CD4-positive, alpha-beta T cell treated with Interferon alpha-2 for 1 hour (primary cell): ENCODE measurements at regions not wholly inside any gene's neighbourhood (a gene's known extent, or its start where the extent isn't known, plus 50 kb on each side); places are given as distances from the start of the nearest gene placed in this dataset.
"Not testable (repeated sequence)": the region's sequence is repeated elsewhere in the genome, so short reads cannot be mapped to it uniquely, and the experiment has no call there.

Source experiments
- DNase-seq, 2 donors: peaks; one replicate each; pipeline ENCODE4 v3.0.0-alpha.2; 2020 to 2022

DNA sequence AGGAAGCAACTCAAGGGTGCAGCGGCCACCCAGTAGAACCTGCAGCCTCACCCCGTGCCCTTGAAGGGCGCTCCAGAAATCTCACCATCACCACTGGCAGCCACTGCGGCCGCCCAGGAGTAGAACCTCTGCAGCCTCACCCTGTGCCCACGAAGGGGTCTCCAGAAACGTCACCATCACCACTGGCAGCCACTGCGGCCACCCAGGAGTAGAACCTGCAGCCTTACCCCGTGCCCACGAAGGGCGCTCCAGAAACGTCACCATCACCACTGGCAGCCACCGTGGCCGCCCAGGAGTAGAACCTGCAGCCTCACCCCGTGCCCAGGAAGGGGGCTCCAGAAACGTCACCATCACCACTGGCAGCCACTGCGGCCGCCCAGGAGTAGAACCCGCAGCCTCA lies 336.0 kb downstream of the TEX29 start:
- DNase-seq: no peak

DNA sequence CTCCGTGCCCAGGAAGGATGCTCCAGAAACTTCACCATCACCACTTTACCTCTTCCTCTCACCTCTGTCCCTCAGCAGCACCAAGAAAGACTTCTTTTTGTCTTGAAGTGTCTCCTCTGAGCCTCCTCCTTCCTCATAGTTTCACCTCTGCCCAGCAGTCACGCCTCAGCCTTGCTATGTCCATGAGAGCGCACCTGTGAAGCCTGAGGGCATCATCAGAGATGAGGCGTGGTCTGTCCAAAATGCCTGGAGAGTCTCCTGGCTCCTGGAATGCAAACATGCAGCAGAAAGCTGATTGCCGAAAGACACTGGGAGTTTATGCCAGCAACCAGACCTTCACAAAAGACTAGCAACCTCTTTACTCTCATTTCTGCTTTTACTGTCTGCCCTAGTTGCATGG lies 336.6 kb downstream of the TEX29 start:
- DNase-seq: no peak

DNA sequence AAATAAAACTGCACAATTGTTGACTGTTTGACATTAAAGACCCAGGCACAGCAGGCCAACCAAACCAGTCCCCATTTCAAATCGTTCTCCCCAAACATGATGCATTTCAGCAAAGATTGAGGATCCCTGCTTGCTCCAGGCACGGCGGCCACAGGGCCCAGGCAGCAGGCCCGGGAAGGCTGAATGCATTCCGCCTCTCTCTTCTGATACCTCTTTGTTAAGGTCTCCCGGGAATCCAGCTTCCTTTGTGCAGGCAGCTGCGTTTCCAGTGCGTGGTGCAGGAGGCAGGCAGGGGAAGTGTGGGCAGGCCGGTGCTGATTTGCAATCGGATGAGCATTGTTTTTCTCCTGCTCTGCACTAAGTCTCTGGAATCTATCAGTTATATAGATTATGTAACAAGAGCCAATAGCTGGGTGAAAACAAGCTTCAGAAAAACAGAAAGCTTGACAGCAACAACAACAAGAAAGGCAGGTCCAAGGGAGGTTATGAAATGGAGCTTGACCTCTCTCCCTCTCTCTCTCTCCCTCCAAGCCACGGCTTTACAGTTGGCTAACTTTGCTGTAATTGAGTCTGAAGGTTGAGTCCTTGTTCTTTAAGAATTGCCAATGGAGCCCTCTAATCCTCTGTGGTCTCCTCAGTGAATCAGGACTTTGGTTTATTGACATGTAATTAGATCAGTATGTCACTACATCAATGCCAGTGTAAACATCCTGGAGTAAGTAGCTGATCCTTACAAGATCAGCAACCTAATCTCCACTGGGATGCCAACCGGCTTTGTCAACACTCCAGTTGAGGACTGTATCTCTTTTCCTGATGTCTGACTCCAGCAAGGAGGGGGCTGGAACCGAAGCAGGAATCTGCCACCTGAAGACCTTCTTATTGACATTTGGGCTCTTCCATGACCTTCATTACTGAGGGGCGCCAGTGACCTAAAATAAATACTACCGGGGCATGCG lies 338.0 kb downstream of the TEX29 start:
- DNase-seq: no peak

- DNase-seq: no peak
Measured at GRCh38 chr13:111659219-111659775, 338.9 kb downstream of the TEX29 start.

DNA sequence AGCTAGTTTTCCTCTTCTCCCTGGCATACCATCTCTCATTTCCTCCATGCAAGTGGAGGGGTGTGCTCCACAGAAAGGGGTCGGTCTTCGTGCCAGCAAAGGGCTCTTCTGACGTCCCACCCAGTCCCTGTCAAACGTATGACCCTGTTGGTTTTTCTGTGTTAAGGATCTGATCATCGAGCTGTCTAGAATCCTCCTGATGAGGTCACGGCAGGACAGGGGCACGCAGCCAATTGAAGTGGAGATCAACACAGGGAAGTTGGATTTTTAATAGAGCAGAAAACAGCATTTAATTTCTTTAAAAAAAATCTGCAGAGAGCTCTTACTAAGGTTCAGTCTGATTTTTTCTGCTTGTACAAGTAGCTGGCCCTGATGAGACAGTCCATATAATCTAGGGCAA lies 339.4 kb downstream of the TEX29 start:
- no peak for DNase-seq

DNA sequence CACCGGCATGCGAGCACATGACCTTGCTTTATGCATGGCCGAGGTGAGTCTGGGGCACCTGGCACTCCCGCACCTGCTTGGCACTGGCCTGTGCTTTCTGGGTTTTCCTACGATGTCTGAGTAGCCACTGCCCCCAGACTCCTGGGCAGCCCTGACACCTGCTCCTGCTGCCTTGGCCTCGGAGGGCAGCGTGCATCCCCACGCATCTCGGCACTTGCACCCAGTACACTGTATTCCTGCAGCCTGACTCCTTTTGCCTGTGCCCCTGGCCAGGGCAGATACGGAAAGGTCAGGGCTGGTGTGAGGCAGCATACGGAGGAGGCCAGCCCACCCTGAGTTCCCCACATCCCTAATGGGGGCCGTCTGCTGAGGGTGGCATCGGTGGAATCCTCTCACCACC lies 340.6 kb downstream of the TEX29 start:
- no peak for DNase-seq

DNA sequence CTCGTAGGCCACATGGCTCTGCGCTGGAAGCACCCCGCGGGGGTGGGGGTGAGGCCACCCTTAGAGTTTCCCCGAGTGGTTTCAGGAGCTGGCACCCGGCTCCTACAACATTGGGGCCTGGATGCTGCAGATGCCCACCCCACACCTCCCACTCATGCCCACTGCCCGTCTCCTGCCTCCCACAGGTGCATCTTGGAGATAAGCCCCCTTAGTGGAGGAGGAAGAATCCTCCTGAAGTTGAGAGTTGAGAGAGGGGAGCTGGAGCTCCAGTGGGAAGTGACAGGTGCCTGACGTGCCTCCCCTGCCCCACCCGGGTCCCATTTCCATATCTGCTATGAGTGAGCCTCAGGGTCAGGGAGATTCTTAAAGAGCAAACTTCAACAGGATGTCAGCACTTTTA lies 341.3 kb downstream of the TEX29 start:
- DNase-seq: no peak

DNA sequence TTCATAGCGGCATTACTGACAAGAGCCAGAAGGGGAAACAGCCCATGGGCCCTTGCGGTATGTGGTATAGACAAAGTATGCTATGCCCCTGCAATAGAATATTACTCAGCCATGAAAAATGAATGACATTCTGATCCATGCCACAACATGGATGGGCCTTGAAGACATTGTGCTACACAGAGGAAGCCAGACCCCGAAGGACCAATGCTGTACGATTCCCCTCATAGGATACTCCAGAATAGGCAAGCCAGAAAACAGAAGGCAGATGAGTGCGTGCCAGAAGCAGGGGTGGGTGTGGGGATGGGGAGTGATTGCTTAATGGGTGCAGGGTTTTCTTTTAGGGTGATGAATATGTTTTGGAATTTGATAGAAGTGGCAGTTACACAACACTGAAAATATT lies 342.0 kb downstream of the TEX29 start:
- no peak for DNase-seq

DNA sequence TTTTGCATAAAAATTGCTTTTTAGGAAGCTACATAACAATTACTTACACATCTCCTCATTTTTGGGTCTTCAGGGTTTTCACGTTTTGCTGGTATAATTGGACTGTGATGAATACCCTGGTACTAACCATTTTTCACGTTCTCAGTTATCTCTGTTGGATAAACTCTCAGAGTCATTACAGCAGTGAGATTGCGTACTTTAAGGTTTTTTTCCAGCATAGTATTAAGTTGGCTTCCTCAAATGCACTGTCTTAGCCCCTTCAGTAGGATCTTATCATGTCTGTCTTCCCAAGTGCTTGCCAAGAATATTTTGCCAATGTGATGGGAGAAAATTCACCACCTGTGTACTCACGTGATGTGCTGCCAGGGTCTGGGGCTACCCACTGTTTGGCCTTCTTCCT lies 342.5 kb downstream of the TEX29 start:
- DNase-seq: no peak

DNA sequence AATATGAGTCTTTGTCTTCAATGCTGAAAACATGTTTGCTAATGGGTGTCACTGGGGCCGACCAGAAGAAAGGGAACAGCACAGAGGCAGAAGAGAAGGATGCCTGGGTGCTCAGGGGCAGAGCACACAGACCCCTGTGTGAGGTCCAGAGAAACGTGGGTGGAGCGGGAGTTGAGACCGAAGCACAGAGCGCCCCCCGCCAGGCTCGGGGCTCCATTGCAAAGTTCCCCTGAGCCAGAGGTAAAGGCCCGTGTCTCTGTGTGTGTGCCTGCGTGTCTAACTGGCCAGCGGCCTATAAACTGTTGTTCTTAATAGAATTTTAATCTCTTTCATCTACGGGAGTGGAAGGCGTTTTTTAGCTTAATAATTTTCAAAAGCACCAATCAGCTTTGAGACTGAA lies 343.1 kb downstream of the TEX29 start:
- DNase-seq: no peak

DNA sequence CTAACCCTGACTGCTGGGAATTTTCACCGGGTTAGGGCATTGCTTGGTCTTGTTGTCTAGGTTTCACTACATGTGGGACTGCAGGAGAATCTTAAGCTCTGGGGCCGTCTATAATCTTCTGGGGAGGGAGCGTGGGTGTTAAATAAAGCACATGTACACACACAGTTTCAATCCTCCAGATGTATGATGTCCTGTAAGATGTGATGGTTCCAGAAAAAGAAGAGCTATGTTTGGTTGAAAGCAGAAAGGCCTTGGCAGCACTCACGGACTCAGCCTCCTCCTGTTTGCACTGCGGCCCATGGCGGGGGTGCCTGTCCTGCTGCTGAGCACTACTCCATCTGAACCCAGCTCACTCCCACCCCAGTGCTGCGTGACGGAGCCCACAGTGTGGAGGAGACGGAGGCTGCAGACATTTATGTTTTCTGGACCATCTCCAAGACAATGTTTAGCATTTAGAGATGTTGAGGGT lies 343.5 kb downstream of the TEX29 start:
- DNase-seq: no peak

GRCh38 chr13:111664696-111665095 lies 344.3 kb downstream of the TEX29 start:
- no peak for DNase-seq

DNA sequence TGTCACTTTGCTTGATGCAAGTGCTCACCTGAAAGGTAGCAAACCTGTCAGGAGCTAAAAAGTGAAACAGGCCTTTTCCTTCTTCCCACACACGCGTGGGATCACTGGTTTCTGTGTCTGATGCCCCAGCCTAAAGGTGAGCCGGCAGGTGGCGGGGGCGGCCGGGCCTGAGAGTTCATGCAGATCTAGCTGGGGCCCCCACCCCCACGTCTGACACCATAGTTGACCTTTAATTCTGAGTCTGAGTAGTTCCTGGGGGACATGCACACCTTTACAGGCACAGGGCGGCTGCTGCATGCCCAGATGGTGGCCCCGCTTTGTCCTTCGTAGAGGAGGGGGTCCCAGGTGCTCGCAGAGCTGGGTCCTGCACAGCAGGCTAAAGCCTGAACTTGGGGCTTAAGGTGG lies 345.3 kb downstream of the TEX29 start:
- no peak for DNase-seq

DNA sequence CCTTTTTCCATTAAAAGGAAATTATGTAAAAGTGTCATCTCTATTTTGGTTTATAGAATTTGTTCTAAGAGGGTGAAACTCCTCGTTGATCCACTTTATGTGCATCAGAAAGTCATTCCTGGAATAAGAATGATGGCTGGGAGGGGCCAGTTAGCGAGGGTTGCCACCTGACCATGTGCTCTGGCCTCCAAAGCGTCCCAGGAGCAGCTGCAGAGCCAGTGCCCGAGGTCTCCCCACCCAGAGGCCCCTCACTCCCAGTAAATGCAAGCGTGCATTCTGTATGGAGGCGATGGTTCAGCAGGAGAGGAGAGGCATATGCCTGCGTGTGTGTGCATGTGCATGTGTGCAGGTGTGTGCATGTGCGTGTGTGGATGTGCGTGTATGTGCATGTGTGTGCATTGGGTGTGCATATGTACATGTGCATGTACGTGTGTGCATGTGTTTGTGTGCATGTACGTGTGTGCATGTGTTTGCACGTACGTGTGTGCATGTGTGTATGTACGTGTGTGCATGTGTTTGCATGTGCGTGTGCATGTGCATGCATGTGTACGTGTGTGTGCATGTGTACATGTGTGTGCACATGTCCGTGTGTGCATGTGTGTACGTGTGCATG lies 345.8 kb downstream of the TEX29 start:
- DNase-seq: no peak

DNA sequence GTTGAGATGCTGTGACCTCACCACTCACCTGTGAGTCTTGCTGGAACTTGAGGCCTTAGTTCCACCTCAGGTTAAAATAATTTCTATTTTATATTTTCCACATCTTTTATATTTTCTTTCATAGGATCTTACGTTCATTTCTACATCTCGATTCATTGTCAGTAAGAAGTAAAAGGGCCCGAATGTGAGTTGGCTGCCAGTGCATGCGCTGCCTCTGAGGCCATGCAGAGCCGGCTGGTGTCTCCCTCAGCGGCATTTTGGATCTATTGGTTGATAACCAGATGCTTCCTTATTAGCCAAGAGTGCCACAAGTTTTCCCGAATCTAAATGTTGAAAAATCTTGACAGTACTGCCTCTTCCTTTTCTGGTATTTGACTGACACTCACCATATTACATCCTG lies 347.3 kb downstream of the TEX29 start:
- no peak for DNase-seq

GRCh38 chr13:111668451-111668850 lies 348.0 kb downstream of the TEX29 start:
- DNase-seq: no peak

DNA sequence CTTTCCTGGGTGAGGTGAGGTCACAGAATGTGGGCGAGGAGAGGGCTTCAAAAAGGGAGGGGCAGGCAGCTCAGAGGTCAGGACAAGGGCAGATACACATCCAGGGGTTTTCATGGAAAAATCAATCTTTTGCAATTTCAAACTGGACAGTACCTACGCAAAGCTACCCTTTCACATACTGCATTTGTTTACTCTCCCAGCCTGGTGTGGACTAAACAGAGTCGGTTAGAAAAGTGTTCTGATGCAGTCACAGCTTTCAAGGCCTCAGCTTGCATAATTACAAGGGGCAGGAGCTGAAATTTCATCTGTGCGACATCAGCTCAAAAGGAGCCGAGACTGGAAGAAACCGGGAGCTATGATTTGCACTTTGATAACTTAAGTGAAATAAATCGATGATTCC lies 351.8 kb downstream of the TEX29 start:
- not testable (repeated sequence) for DNase-seq

- DNase-seq: not testable (repeated sequence)
Measured at GRCh38 chr13:111678120-111678882, 357.9 kb downstream of the TEX29 start.

DNA sequence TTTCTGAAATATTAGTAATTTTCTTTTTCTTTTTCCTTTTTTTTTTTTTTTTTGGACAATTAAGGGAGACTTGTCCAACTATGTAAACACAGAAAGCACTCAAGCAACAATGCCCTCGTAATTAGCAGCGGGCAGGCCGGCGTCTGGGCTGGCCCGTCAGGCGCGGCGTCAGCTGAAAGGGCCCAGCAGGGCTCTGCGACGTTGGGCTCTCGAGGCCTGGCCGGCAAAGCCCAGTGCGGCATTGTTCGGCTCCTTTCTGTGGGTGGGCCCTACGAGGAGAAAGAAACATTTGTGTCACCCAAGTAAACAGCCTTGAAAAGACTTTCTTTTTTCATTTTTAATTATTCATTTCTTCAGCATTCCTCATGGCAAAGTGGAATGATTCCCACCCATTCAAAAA lies 359.2 kb downstream of the TEX29 start:
- DNase-seq: not testable (repeated sequence)

GRCh38 chr13:111680100-111680499 lies 359.7 kb downstream of the TEX29 start:
- not testable (repeated sequence) for DNase-seq

DNA sequence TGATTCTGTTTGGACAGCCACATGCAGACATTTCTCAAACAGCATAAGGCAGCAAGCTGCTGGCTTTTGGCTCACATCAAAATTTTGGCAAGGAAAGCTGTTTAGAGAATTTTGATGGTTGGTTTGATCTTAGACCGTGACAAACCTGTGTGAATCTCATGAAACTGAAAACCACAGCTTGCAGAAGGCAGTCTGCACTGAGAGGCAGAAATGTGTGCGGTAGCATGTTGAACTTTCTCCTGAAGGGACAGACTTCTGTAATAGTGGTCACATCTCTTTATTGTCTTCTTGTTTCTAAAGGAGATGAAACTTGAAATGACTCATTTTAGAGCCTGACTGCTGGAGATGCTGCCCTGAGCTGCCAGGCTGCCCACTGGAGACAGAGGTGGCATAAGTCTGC lies 371.6 kb downstream of the TEX29 start:
- DNase-seq: not testable (repeated sequence)

DNA sequence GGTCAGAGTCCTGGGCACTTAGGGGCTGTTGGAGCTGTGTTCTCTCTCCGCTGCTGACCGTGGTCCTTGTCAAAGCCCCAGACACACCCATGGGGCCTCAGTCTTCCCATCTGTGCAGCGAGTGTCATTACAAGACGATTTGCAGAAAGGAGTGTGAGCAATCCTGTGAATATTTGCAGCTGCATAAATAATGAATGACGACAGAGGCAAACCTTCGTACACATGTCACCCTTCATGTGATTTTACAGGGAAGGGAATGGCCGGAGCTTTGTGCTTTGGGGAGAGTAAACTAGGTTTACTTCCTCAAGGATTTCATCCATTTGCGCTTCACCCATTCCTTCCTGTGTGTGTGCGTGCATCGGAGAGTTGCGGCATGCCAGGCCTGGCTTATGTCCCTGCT lies 370.8 kb upstream of the SOX1 start:
- DNase-seq: not testable (repeated sequence)

DNA sequence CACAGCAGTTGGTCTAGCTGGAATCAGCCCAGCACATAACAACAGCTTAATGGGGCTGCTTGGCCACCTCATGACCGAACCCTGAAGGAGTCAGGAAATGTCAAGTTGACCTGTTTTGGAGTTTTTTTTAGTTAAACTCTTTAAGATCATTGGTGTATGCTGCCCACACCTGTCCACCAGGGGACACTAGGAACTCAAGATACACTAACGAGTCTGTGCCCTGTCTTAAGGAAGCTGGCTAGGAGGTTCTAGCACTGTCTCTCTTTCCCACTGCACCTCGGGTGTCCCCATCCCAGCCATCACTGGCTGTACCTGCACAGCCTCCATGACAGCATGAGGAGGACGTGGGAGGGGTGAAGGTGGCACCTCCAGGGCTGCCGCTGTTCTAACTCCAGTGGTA lies 364.9 kb upstream of the SOX1 start:
- DNase-seq: not testable (repeated sequence)
